ENCODE measurements at regions not wholly inside any gene's neighbourhood (a gene's known extent, or its start where the extent isn't known, plus 50 kb on each side); places are given as distances from the start of the nearest gene placed in this dataset.
A peak's percentile ranks its signal among the peaks of the same experiment; 100 is the strongest.
"Not testable (repeated sequence)": the region's sequence is repeated elsewhere in the genome, so short reads cannot be mapped to it uniquely, and the experiment has no call there.

DNA sequence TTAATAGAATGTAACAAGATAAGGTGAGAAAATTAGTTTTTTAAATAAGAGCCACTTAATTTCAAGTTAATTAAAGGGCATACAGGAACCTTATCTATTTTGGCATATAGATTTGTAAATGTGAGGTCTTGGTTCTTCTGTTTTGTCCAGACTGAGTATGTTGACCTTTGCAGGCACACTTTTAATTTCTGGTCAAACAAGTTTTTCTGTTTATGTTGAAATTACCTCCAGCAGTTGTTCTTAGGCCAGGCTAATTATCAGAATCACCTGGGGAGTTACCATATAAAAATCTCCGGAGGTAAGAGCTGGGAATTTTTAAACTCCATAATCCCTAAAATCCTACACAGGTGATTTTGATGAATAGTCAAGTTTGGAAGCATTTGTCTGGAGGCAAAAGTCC, 227.4 kb upstream of the ANKRD50 start:
- no peak for DNase-seq

DNA sequence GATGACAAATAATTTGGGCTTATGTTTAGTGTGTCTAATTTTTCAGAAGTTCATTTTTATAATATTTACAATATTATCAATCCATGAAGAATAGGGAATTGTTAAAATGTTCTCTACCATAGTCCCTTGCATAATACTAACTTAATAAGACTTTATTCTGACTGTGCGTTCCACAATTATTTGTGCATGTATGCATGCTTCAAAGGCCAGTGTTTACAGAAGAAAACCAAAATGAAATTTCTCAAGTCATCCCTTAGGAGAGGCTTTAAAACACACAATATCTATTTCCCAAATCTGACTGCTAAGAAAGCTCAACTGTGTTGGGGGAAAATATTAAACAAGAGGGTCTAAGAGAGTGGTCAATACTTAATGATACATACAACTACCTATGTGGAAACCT, 226.3 kb upstream of the ANKRD50 start:
- DNase-seq = no peak

DNA sequence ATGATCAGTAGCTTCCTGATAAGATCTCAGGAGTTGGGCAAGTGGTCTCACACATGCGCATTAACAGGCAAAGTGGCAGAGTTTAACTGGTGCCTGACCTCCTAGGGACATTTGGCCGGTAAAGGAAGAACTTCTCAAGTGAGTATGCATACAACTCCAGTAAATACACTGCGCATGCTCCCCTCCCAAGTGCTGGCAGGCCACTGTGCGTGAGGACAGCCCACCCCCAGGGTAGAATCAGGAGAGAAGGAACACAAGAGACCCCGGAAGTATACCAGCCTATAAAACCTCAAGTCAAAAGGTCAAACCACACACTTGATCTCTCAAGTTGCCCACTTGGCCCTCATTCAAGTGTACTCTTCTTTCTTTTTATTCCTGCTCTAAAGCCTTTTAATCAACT, 225.5 kb upstream of the ANKRD50 start:
- no peak for DNase-seq

DNA sequence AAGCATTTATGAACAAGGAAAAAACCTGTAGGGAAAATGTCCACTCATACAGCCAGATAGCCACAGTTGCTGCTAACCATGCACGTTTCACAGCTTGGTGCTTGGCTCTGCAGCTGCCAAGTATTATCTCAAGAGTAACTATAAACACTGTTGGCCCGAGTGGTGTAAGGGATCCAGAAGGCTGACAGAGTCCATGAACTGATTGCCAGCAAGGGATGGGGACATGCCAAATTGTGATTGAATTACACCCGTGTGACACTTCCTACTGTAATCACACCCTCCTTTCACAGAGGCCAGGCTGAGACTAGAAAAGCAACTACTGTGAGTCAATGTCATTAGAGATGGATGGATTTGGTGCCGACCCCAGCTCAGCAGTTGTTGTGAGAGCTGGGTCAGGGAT, 223.9 kb upstream of the ANKRD50 start:
- DNase-seq = no peak

DNA sequence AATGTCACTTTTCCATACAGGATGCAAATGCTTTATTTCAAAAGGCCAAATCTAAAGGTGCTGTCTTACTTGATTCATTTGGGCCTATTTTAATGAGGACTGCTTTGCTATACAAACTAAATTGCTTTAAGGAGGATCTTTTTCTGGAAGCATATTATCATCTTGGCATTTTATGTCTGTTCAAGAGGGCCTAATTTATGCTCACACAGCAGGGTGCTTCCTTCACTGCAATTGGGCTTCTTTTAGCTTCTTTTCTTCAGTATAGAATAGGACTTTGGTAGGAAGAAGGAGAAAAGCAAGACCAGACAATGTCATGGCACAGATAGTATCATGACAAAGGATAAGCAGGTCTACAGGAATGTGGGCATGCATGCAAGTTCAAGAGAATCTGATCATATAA, 222.4 kb upstream of the ANKRD50 start:
- DNase-seq = no peak

DNA sequence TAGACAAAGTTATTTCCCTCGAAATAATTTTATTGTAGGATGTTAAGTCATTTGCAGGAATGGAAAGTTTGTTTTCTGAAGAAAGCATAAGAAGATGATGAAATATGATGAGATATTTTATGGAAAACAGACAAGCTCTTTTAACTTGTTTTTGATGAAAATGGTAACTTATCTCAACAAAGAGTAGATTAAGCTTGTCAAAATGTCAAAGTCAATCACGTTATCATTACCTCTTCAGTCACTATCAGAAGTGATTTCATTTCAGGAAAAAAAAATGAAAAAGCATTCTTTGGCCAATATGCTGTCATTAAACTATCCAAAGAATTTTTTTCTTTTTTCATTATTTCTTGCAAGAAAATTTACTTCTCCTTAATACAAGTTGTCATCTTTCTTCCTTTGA, 221.0 kb upstream of the ANKRD50 start:
- DNase-seq = no peak

DNA sequence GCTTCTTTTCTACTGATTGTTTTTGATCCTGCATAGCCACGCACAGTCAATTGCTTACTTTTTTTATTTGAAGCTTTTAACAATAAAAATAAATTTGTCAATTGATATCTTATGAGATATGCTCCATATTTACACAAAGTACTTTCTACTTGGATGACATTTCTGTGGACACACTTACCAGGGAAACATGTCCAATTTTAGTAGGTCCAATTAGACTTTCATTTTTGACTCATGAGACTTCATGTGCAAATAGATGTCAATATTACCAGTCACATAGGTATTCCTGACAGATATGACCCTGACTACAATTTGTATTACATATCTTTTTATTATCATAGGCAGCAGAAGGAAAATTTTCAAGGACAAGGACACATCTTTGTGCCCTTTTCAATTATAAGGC, 219.9 kb upstream of the ANKRD50 start:
- no peak for DNase-seq

DNA sequence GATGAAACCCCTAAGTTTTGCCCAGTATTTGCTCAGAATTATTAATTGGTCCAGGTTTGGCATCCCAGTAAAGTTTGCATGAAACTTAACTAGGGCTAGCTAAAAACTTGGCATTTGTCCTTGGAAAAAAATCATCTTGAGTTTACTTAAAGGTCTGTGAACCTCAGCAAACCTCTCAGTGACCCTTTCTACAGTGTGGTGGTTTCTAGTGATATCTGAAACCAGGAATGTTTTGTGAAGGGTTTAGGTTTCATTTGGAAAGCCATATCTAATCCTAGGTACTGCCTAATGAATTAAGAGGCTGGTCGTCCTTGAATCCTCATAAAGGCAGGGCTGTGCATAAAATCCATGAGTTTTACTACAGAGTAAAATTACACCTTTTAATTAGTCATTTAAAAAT, 218.5 kb upstream of the ANKRD50 start:
- DNase-seq = no peak

DNA sequence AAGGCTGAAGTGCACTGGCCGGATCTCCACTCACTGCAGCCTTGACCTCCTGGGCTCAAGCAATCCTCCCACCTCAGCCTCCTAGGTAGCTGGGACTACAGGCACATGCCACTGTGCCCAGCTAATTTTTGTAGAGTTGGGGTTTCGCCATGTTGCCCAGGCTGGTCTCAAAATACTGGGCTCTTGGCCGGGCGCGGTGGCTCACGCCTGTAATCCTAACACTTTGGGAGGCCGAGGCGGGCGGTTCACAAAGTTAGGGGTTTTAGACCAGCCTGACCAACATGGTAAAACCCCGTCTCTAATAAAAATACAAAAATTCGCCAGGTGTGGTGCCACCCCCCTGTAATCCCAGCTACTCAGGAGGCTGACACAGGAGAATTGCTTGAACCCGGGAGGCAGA, 210.2 kb upstream of the ANKRD50 start:
- DNase-seq = not testable (repeated sequence)

DNA sequence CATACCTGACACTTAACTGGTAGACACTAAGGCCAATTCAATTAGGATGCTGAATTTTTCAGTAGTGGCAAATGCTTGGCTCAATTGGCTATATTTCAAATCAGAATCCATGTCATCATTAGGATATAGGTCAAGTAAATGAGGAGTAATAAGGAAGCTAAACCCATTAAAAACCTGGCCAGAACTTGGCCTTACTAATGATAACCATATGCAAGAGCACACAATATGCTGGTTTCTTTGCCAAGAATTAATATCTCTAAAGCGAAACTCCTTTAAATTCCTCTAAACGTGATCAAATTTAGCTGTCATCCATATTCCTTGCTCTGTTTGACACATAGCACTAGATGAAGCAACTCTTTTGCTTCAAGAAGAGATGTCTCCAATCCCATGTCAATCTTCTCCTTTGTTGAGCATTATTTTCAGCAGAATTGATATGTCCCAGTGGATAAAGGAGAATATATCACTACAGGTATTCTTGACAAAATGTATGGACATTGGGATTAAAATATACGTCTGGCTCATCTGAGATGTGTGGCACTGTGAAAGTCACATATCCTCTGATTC, 206.1 kb upstream of the ANKRD50 start:
- DNase-seq = no peak

DNA sequence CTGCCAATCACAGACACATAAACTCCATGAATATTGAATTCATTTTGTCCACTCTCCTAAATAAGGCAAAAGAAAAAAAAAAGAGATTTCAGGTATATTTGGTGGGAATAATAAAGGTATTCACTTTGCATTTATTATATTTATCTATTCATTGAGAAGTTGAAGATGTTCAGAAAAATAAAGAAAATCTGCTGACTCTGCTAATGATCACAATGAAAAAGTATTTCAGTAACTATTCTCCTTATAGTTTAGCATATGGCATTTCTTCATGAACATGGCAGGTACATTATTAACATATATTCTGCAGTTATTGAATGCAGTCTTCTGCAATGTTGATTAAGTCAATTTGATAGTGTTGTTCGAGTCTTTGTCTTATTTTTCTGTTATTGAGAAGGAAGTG, 202.5 kb upstream of the ANKRD50 start:
- no peak for DNase-seq

DNA sequence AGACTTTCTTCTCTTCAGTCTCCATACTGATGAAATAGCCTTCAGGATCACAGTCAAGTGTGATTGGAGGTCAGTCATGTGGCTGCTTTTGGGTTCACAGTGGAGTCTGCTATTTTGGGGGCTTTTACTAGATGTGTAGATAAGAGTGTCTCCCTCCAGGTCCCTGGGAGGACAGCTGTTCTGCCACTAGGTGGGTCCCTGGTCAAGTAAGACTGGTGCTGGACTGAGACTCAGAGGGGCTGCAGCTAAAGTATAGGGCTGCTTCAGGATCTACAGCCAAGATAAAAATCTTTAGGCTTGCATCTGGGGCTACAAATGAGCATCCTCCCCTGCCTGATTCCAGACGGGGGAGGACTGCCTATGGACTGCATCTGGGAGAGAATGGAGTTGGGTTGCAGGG, 200.7 kb upstream of the ANKRD50 start:
- no peak for DNase-seq

DNA sequence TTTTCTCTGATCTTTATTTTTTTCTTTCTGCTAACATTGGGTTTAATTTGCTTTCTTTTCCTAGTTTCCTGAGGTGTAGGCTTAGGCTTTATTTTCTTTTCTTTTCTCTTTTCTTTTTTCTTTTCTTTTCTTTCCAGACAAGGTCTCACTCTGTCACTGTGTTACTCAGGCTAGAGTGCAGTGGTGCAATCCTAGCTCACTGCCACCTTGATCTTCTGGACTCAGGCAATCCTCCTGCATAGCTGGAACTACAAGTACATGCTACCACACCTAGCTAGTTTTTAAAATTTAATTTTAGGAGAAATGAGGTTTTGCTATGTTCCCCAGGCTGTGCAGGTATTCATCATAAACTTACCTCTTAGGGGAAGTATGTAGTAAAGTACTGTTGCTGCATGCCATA, 197.8 kb upstream of the ANKRD50 start:
- DNase-seq = no peak

DNA sequence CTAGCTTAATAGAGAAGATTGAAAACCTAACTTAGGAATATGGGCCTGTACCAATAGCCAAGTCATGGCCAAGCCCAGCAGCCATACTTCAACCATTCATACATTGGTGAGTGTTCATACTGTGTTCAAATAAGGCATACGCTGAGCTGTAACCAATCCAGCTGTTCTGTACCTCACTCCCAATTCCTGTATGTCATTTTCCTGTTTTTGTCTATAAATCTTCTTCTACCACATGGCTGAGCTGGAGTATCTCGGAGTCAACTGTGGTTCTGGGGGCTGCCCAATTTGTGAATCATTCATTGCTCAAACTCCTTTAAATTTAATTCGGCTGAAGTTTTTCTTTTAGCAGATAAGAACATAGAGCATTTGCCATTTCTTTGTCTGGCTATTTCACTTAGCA, 195.3 kb upstream of the ANKRD50 start:
- DNase-seq = no peak

DNA sequence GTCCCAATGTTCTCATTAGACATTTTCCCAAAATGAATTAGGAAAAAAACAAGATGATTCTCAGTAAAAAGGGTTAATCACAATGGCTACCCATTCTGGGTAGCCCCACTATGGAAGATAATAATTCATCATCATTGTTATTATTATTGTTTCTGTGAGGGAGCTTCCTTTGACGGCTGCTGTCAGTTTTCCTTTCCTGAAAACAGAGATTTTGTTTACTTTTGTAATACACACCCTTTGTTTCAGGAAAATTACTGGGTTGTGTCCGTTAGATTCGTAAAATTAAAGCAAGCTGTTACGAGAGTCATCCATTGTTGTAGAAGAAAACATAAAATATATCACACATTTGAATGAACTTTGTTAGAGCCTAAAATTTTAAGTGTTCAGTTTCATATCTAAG, 192.9 kb upstream of the ANKRD50 start:
- DNase-seq = no peak

DNA sequence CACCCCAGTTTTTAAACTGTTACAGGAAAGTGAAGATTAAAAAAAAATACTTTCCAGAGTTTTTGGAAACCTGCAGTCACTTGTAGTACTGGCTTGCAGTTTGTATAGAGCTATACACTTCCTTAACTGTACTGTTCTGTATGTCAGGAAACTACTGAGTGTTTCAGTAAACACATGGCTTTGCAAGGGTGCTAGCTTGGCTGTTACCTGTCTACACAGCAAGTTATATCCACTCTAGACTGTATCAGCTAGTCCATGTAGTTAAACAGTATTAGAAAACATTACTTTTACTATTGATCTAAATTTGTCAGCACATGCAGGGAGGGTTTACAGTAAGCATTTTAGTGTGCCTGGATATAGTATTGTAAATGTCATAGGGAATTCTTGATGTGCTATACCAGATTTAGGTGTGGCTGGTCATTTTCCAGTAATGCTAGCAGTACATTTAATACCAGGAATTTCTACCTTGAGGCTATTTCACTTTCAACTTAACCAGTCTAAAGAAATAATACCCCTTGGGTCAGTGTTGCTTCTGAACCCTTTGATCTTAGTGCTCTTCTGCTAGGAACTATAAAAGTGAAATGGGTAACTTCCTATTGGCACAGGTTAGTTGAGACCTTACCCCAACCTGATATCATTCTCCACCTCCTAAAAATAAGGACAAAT, 192.3 kb upstream of the ANKRD50 start:
- no peak for DNase-seq

DNA sequence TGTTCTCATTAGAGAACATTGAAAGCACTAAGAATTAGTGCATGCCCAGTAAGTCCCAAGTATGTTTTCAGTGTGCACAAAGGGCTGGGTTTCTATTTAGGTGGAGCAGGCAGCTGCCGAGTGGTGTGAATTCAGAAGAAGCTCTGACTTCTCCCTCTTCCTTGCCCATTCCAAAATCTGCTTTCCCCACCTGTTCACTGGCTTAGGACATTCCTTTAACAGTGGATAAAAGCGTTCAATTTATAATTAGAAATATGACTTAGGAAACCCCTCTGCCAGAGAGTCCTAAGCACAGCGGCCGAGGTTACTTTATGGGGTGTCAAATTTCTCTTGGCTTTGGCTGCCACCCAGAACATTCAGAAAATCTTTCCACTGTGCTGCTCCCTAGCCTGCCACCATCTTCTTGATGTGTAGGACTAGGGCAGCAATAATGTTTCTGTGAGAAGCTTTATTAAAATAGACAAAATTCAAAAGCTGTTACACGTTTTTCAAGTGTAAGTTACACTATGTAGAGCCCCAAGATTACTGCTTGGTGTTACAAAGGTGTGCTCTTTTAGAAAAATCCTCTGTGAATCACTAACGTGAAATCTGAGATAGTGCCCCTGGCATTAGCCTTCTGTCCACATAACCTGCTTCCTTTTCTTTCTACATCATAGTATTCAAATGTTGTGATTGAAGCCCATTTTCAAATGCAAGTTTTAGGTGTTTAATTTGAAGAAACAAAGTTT, 191.6 kb upstream of the ANKRD50 start:
- DNase-seq = peak; percentile 21

DNA sequence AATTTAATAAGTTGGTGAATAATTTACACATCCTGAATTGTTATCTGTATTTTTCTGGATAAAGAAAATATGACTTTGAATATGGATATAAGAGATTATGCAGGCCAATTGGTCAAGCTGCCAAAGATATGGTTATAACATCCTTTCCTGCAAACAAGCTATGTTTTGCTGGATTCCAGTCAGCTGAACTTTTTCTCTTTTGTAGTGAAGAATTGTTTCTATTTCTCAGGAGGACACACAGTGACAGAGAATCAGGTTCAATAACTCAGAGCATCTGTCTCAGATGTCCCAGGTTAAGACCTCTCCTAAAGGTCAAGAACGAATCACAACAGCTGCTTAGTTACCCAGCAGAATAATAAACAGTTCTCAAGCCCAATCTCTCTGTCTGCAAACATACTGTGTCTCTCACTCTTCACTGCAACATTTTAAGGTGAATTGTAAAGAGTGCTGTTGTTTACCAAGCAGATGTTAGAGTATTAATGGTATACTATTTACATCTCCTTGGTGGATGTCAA, 189.5 kb upstream of the ANKRD50 start:
- DNase-seq = no peak

DNA sequence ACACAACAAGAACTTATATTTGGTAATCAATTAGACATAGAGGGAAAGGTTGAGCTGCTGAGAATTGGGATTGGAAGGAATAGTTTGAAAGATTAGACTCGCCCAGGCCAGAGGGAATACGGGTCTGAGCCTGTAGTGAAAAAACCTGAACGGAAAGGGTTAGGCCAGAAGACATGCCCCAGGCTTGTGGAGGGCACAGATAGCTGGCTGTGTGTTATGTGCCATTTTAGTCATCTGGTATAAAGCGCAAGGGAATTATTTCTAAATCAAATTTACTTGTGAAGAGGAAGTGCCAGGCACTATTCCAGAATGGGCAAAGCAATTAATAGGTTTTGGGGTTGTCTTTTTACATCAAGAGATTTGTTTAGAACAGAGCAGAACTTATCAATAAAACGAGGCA, 187.5 kb upstream of the ANKRD50 start:
- no peak for DNase-seq

DNA sequence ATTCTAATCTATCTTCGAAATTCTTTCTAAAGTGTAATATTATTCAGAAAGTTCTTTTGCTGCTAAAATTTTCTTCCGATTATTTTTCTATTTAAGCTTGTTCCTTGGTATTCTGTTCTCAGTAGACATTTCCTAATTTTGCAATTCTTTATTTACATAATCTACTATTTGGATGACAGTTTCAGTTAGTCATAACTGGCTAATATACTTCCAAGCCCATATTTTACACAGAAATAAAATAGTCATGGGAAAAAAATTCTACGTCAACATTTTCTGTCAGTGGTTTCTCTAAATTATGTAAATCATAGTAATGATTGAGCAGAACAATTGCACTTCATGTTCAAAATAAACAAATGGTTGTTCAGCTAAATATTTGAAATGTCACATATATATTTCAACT, 178.0 kb upstream of the ANKRD50 start:
- no peak for DNase-seq

DNA sequence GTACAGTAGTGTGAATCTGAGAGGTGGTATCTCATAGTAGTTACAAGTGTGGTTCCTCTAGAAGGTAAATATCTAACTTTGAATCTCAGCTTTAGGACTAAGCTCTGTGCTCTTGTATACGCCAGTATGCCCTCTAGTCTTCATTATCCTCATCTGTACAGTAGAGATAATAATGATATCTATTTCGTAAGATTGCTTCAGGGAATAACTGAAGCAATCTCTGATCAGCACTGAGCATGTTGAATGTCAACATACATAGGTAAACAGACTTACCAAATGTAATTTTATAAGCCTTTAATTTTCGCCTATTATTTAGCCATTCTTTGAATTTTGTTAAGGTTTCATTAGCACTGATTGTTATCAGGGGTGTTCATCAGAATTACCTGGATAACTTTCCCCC, 175.2 kb upstream of the ANKRD50 start:
- DNase-seq = no peak

DNA sequence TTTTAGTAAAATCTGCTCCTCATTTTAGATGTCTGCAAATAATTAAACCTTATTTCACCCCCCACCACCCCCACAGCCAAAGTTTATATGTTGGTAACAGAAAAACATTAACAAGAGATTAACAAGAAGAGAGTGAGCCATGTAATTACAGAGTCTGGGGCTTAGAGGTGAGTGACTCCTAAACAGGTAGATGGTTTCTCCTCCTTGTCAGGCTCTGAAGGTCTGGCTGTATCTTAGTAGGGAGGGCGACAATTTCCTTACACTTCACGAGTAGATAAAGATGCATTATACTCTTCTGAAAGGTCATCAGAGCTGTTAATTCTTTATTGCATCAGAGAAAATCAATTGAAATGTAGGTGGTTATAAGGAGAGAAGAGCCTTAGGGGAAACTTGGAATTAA, 171.8 kb upstream of the ANKRD50 start:
- DNase-seq = no peak

DNA sequence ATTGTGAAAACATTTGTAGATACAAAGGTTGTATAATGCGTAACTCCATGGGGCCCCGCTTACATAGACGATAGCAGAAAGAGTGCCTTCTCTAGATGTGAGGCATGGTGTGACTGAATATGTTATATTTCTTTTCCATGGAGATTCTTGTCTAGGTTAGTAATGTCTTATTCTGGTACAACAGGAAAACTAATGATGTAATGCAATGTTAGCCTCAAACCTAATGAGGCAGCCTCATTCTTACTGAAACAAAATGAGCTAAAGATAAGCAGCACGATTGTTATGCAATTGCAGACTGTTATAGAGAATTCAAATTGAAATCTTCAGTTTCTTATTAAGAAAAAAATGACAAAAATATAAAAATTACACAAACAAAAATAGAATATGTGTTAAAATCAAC, 171.1 kb upstream of the ANKRD50 start:
- DNase-seq = no peak

DNA sequence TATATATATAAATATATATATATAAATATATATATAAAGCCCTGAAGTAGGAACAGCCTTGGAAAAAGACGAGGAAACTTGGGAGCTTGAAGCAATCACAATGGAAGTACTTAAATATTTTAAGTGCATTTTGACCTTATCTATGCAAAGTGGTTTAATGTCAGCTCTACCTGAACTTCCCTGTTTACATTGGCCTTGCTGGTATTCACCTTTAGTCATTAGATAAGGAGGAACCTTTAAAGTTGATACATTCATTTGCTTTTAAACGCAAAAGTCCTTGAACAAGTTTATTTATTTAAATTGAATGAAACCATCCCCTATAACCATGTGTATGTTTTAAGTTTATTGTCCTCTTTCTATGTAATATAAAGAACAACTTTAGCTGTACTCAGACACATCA, 166.7 kb upstream of the ANKRD50 start:
- no peak for DNase-seq

DNA sequence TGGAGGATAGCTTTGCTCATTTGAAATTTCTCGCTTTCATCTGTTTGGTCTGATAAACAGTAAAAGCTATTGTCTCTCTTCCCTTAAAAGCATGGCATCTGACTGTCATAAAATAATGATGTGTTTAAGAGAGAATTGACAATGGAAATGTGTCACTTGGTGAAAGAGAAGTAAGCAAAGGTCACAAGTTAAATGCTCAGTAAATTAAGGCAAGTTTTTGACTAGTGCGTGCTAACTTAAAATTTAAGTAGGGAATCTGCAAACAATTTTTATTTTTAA, 161.6 kb upstream of the ANKRD50 start:
- DNase-seq = no peak
